HEK293 (cell line): ENCODE measurements at regions not wholly inside any gene's neighbourhood (a gene's known extent, or its start where the extent isn't known, plus 50 kb on each side); places are given as distances from the start of the nearest gene placed in this dataset.
"Not testable (repeated sequence)": the region's sequence is repeated elsewhere in the genome, so short reads cannot be mapped to it uniquely, and the experiment has no call there.

Experiments
- CTCF ChIA-PET: fragments of 350-600 bp; formaldehyde crosslinking; extraction: SDS; loops from one replicate; lab custom pipeline; 2021; ENCODE audit warnings: antibody characterized with exemption; lab: Yijun Ruan, JAX
- POLR2A ChIA-PET: fragments of 300-600 bp; formaldehyde crosslinking; extraction: SDS; loops from one replicate; lab custom pipeline; 2020; ENCODE audit warnings: antibody characterized with exemption, inconsistent platforms; lab: Yijun Ruan, JAX
- H3K27ac ChIP-seq: fragments of 200-500 bp; sonication (Bioruptor generic); 2 replicates; pipeline ENCODE4 v1.5.1; 2014; ENCODE audit warnings: low read depth, low read length, control low read depth, inconsistent platforms; ENCODE audit errors: extremely low read depth
- H3K36me3 ChIP-seq, 2 experiments: fragments of 200-500 bp in 1 of 2; sonication (Bioruptor generic) in 1 of 2; 1 replicate in 1 of 2; 2 replicates in 1 of 2; pipeline ENCODE4 v1.5.1; 2014 to 2017; ENCODE audit warnings: inconsistent platforms in 2 of 2, low read length in 2 of 2; ENCODE audit not compliant: control insufficient read depth in 2 of 2, insufficient read depth in 1 of 2
- H3K4me1 ChIP-seq: fragments of 200-500 bp; sonication (Bioruptor generic); 2 replicates; pipeline ENCODE4 v1.5.1; 2014; ENCODE audit warnings: mild to moderate bottlenecking, low read length, inconsistent platforms; ENCODE audit not compliant: control insufficient read depth, insufficient read depth
- H3K4me3 ChIP-seq: 2 replicates; pipeline ENCODE4 v1.5.1; 2011; ENCODE audit warnings: low read depth, mild to moderate bottlenecking, control low read depth, low read length, moderate library complexity
- H3K9me3 ChIP-seq: fragments of 200-500 bp; sonication (Bioruptor generic); 2 replicates; pipeline ENCODE4 v1.5.1; 2014; ENCODE audit warnings: low read depth, low read length, inconsistent platforms; ENCODE audit not compliant: control insufficient read depth, insufficient read depth
- PRDM2 ChIP-seq: fragments of 450-650 bp; formaldehyde crosslinking; IDR thresholded peaks from 2 replicates; pipeline ENCODE4 v1.5.1; 2016; ENCODE audit warnings: missing biosample characterization, missing genetic modification characterization, borderline replicate concordance
- REST ChIP-seq: fragments of 450-650 bp; formaldehyde crosslinking; IDR thresholded peaks from 2 replicates; pipeline ENCODE4 v1.5.1; 2016; ENCODE audit warnings: missing biosample characterization, missing genetic modification characterization
- SCRT2 ChIP-seq: fragments of 450-650 bp; formaldehyde crosslinking; IDR thresholded peaks from 2 replicates; pipeline ENCODE4 v1.5.1; 2016; ENCODE audit warnings: missing biosample characterization, missing genetic modification characterization
- ZIC2 ChIP-seq: fragments of 450-650 bp; formaldehyde crosslinking; IDR thresholded peaks from 2 replicates; pipeline ENCODE4 v1.5.1; 2016; ENCODE audit warnings: missing biosample characterization, missing genetic modification characterization
- ZNF146 ChIP-seq: fragments of 450-650 bp; formaldehyde crosslinking; IDR thresholded peaks from 2 replicates; pipeline ENCODE4 v1.5.1; 2016; ENCODE audit warnings: missing biosample characterization, missing genetic modification characterization
- ZNF280D ChIP-seq: fragments of 450-650 bp; formaldehyde crosslinking; IDR thresholded peaks from 2 replicates; pipeline ENCODE4 v1.5.1; 2016; ENCODE audit warnings: missing biosample characterization, missing genetic modification characterization
- ZNF302 ChIP-seq: fragments of 450-650 bp; formaldehyde crosslinking; IDR thresholded peaks from 2 replicates; pipeline ENCODE4 v1.5.1; 2016; ENCODE audit warnings: missing biosample characterization, missing genetic modification characterization, low read depth
- ZNF621 ChIP-seq: fragments of 450-650 bp; formaldehyde crosslinking; IDR thresholded peaks from 2 replicates; pipeline ENCODE4 v1.5.1; 2017; ENCODE audit warnings: missing biosample characterization, missing genetic modification characterization
- ZNF677 ChIP-seq: fragments of 450-650 bp; IDR thresholded peaks from 2 replicates; pipeline ENCODE4 v1.5.0; 2018; ENCODE audit warnings: missing biosample characterization, mild to moderate bottlenecking, missing genetic modification characterization, moderate library complexity
- TF ChIP-seq, protein P1 (sequence below): fragments of 450-650 bp; formaldehyde crosslinking; IDR thresholded peaks from 2 replicates; pipeline ENCODE4 v1.5.1; 2017; ENCODE audit warnings: missing biosample characterization, missing genetic modification characterization
- TF ChIP-seq, protein P2 (sequence below): fragments of 450-650 bp; formaldehyde crosslinking; conservative IDR thresholded peaks from 2 replicates; pipeline ENCODE4 v1.5.1; 2016; ENCODE audit warnings: low read depth, missing biosample characterization, missing genetic modification characterization

GRCh38 chr3:15905041-15905440, 107.3 kb upstream of the ANKRD28 start:
- Histone ChIP-seq H3K27ac (no peak overlapping the region), H3K4me3 (no peak overlapping the region), H3K9me3 (no peaks in the 10 kb centered on the region), H3K36me3 (no peaks in the 10 kb centered on the region), H3K4me1 (no peaks in the 10 kb centered on the region)
- POLR2A ChIA-PET, result no interaction called here
- CTCF ChIA-PET, result no interaction called here
- TF ChIP-seq PRDM2 (tag by site-specific recombination) (no peak), SCRT2 (tag by site-specific recombination) (no peak), ZNF677 (tag by site-specific recombination) (no peak), ZIC2 (tag by site-specific recombination) (no peak), ZNF302 (tag by site-specific recombination) (no peak), ZNF621 (no peak)
- TF ChIP-seq, protein P1, sequence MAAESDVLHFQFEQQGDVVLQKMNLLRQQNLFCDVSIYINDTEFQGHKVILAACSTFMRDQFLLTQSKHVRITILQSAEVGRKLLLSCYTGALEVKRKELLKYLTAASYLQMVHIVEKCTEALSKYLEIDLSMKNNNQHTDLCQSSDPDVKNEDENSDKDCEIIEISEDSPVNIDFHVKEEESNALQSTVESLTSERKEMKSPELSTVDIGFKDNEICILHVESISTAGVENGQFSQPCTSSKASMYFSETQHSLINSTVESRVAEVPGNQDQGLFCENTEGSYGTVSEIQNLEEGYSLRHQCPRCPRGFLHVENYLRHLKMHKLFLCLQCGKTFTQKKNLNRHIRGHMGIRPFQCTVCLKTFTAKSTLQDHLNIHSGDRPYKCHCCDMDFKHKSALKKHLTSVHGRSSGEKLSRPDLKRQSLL (tag by site-specific recombination), result no peak

- CTCF ChIA-PET, result interaction anchor here (0.9 kb wide), 1 partner anchor 13 kb away, joined by 3 read pairs; no protein-coding TSS in a partner anchor
- H3K27ac ChIP-seq, POLR2A ChIA-PET, H3K36me3 ChIP-seq, H3K4me1 ChIP-seq, H3K9me3 ChIP-seq, H3K4me3 ChIP-seq: not testable (repeated sequence)
- TF ChIP-seq ZNF146 (peak; percentile 91), ZNF280D (tag by site-specific recombination) (0 out of 2 replicates have a peak, but pooled peaks have one; percentile 51)
Measured at GRCh38 chr3:15907403-15907802, 109.6 kb upstream of the ANKRD28 start.

GRCh38 chr3:15918988-15919387, 121.2 kb upstream of the ANKRD28 start:
- CTCF ChIA-PET, result no interaction called here
- POLR2A ChIA-PET, result no interaction called here
- no peaks in the 10 kb centered on the region for H3K4me1 ChIP-seq
- no peaks in the 10 kb centered on the region for H3K36me3 ChIP-seq
- TF ChIP-seq, protein P2, sequence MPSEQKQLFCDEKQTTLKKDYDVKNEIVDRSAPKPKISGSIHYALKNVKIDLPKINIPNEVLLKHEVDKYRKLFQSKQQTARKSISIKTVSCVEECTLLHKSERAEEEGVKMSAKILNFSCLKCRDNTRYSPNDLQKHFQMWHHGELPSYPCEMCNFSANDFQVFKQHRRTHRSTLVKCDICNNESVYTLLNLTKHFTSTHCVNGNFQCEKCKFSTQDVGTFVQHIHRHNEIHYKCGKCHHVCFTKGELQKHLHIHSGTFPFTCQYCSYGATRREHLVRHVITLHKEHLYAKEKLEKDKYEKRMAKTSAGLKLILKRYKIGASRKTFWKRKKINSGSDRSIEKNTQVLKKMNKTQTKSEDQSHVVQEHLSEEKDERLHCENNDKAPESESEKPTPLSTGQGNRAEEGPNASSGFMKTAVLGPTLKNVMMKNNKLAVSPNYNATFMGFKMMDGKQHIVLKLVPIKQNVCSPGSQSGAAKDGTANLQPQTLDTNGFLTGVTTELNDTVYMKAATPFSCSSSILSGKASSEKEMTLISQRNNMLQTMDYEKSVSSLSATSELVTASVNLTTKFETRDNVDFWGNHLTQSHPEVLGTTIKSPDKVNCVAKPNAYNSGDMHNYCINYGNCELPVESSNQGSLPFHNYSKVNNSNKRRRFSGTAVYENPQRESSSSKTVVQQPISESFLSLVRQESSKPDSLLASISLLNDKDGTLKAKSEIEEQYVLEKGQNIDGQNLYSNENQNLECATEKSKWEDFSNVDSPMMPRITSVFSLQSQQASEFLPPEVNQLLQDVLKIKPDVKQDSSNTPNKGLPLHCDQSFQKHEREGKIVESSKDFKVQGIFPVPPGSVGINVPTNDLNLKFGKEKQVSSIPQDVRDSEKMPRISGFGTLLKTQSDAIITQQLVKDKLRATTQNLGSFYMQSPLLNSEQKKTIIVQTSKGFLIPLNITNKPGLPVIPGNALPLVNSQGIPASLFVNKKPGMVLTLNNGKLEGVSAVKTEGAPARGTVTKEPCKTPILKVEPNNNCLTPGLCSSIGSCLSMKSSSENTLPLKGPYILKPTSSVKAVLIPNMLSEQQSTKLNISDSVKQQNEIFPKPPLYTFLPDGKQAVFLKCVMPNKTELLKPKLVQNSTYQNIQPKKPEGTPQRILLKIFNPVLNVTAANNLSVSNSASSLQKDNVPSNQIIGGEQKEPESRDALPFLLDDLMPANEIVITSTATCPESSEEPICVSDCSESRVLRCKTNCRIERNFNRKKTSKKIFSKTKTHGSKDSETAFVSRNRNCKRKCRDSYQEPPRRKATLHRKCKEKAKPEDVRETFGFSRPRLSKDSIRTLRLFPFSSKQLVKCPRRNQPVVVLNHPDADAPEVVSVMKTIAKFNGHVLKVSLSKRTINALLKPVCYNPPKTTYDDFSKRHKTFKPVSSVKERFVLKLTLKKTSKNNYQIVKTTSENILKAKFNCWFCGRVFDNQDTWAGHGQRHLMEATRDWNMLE (tag by site-specific recombination), result no peak
- peak; percentile 77 for TF ChIP-seq REST (tag by site-specific recombination)
- TF ChIP-seq, all 188 proteins: peak for 1
- H3K4me3 ChIP-seq, result no peak overlapping the region
- H3K27ac ChIP-seq, result no peak overlapping the region
- no peaks in the 10 kb centered on the region for H3K9me3 ChIP-seq
